ENCODE measurements at regions not wholly inside any gene's neighbourhood (a gene's known extent, or its start where the extent isn't known, plus 50 kb on each side); places are given as distances from the start of the nearest gene placed in this dataset.

GRCh38 chr2:196249860-196250259 is 78.5 kb upstream of the STK17B start:
- no peak for DNase-seq

- DNase-seq: no peak
Observed at GRCh38 chr2:196251132-196251531, 79.8 kb upstream of the STK17B start.

GRCh38 chr2:196252408-196253115 is 81.2 kb upstream of the STK17B start:
- no peak for DNase-seq

- no peak for DNase-seq
Observed at GRCh38 chr2:196253116-196253480, 81.7 kb upstream of the STK17B start.

- DNase-seq: no peak
Observed at GRCh38 chr2:196256585-196256984, 85.2 kb upstream of the STK17B start.

GRCh38 chr2:196257086-196257485 is 85.7 kb upstream of the STK17B start:
- no peak for DNase-seq

GRCh38 chr2:196258407-196258806 is 87.0 kb upstream of the STK17B start:
- DNase-seq: no peak

GRCh38 chr2:196259507-196260481 is 88.4 kb upstream of the STK17B start:
- peak; percentile 96 for DNase-seq

- DNase-seq: no peak
Observed at GRCh38 chr2:196260546-196260945, 89.2 kb upstream of the STK17B start.

- DNase-seq: no peak
Observed at GRCh38 chr2:196262606-196263005, 91.2 kb upstream of the STK17B start.

GRCh38 chr2:196263181-196263747 is 91.9 kb upstream of the STK17B start:
- peak; percentile 27 for DNase-seq

- no peak for DNase-seq
Observed at GRCh38 chr2:196266351-196266750, 95.0 kb upstream of the STK17B start.

- DNase-seq: peak; percentile 68
Observed at GRCh38 chr2:196266855-196267254, 95.5 kb upstream of the STK17B start.

GRCh38 chr2:196268025-196268424 is 96.6 kb upstream of the STK17B start:
- DNase-seq: no peak

- no peak for DNase-seq
Observed at GRCh38 chr2:196268538-196269338, 97.4 kb upstream of the STK17B start.

- DNase-seq: no peak
Observed at GRCh38 chr2:196271795-196272194, 100.4 kb upstream of the STK17B start.

GRCh38 chr2:196274387-196274809 is 103.0 kb upstream of the STK17B start:
- DNase-seq: peak; percentile 30

- DNase-seq: no peak
Observed at GRCh38 chr2:196275646-196276352, 104.4 kb upstream of the STK17B start.

GRCh38 chr2:196276421-196276820 is 105.0 kb upstream of the STK17B start:
- no peak for DNase-seq

- no peak for DNase-seq
Observed at GRCh38 chr2:196277002-196277401, 105.6 kb upstream of the STK17B start.

GRCh38 chr2:196278491-196278911 is 107.1 kb upstream of the STK17B start:
- DNase-seq: peak; percentile 66

- no peak for DNase-seq
Observed at GRCh38 chr2:196279541-196279940, 108.2 kb upstream of the STK17B start.

Data from NCI-H226 (cell line).